Glutamatergic neuron (in vitro differentiated cells): ENCODE measurements at regions not wholly inside any gene's neighbourhood (a gene's known extent, or its start where the extent isn't known, plus 50 kb on each side); places are given as distances from the start of the nearest gene placed in this dataset.
"Not testable (repeated sequence)": the region's sequence is repeated elsewhere in the genome, so short reads cannot be mapped to it uniquely, and the experiment has no call there.

Experiments used
- DNase-seq: peaks from one replicate; pipeline ENCODE4 v3.0.0; 2022
- H3K27ac Mint-ChIP-seq: one replicate; pipeline ENCODE4 v1.8.0; 2020; ENCODE audit warnings: mild to moderate bottlenecking, mixed read lengths, inconsistent platforms; ENCODE audit not compliant: unreplicated experiment
- H3K27me3 Mint-ChIP-seq: one replicate; pipeline ENCODE4 v1.8.0; 2020; ENCODE audit warnings: mild to moderate bottlenecking, moderate library complexity, mixed read lengths, inconsistent platforms; ENCODE audit not compliant: unreplicated experiment
- H3K36me3 Mint-ChIP-seq: one replicate; pipeline ENCODE4 v1.8.0; 2020; ENCODE audit warnings: mild to moderate bottlenecking, mixed read lengths, inconsistent platforms; ENCODE audit not compliant: unreplicated experiment
- H3K4me1 Mint-ChIP-seq: one replicate; pipeline ENCODE4 v1.8.0; 2020; ENCODE audit warnings: mild to moderate bottlenecking, low read depth, mixed read lengths, inconsistent platforms; ENCODE audit not compliant: unreplicated experiment
- H3K4me3 Mint-ChIP-seq: one replicate; pipeline ENCODE4 v1.8.0; 2020; ENCODE audit warnings: mild to moderate bottlenecking, mixed read lengths, inconsistent platforms; ENCODE audit not compliant: unreplicated experiment
- H3K9me3 Mint-ChIP-seq: one replicate; pipeline ENCODE4 v1.8.0; 2020; ENCODE audit warnings: mild to moderate bottlenecking, moderate library complexity, mixed read lengths, inconsistent platforms; ENCODE audit not compliant: unreplicated experiment
- TF ChIP-seq, protein P1 (sequence below): fragments of 200-600 bp; sonication (generic); IDR thresholded peaks from one replicate; pipeline ENCODE4 v1.5.0; 2021; ENCODE audit not compliant: partially characterized antibody, unreplicated experiment

GRCh38 chr6:48505621-48506020 is 394.6 kb upstream of the PTCHD4 start:
- no peak overlapping the region for H3K4me3 Mint-ChIP-seq
- H3K27ac Mint-ChIP-seq = no peak overlapping the region
- no peak for DNase-seq
- no peaks in the 10 kb centered on the region for H3K9me3 Mint-ChIP-seq
- TF ChIP-seq, protein P1, sequence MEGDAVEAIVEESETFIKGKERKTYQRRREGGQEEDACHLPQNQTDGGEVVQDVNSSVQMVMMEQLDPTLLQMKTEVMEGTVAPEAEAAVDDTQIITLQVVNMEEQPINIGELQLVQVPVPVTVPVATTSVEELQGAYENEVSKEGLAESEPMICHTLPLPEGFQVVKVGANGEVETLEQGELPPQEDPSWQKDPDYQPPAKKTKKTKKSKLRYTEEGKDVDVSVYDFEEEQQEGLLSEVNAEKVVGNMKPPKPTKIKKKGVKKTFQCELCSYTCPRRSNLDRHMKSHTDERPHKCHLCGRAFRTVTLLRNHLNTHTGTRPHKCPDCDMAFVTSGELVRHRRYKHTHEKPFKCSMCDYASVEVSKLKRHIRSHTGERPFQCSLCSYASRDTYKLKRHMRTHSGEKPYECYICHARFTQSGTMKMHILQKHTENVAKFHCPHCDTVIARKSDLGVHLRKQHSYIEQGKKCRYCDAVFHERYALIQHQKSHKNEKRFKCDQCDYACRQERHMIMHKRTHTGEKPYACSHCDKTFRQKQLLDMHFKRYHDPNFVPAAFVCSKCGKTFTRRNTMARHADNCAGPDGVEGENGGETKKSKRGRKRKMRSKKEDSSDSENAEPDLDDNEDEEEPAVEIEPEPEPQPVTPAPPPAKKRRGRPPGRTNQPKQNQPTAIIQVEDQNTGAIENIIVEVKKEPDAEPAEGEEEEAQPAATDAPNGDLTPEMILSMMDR = no peak
- H3K36me3 Mint-ChIP-seq = no peaks in the 10 kb centered on the region
- no peaks in the 10 kb centered on the region for H3K4me1 Mint-ChIP-seq
- H3K27me3 Mint-ChIP-seq = no peaks in the 10 kb centered on the region

DNA sequence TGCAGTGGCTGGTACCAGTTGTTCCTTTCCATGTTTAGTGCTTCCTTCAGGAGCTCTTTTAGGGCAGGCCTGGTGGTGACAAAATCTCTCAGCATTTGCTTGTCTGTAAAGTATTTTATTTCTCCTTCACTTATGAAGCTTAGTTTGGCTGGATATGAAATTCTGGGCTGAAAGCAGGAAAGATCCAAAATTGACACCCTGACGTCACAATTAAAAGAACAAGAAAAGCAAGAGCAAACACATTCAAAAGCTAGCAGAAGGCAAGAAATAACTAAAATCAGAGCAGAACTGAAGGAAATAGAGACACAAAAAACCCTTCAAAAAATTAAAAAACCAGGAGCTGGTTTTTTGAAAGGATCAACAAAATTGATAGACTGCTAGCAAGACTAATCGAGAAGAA is 382.4 kb upstream of the PTCHD4 start:
- not testable (repeated sequence) for H3K36me3 Mint-ChIP-seq, DNase-seq, H3K27ac Mint-ChIP-seq, H3K4me3 Mint-ChIP-seq, H3K9me3 Mint-ChIP-seq, H3K4me1 Mint-ChIP-seq, H3K27me3 Mint-ChIP-seq

GRCh38 chr6:48490658-48491057 is 379.7 kb upstream of the PTCHD4 start:
- Mint-ChIP-seq H3K9me3 (no peaks in the 10 kb centered on the region), H3K4me3 (no peak overlapping the region), H3K27ac (no peak overlapping the region), H3K36me3 (no peaks in the 10 kb centered on the region), H3K27me3 (no peaks in the 10 kb centered on the region), H3K4me1 (no peaks in the 10 kb centered on the region)
- TF ChIP-seq, protein P1 = no peak
- DNase-seq = no peak

DNA sequence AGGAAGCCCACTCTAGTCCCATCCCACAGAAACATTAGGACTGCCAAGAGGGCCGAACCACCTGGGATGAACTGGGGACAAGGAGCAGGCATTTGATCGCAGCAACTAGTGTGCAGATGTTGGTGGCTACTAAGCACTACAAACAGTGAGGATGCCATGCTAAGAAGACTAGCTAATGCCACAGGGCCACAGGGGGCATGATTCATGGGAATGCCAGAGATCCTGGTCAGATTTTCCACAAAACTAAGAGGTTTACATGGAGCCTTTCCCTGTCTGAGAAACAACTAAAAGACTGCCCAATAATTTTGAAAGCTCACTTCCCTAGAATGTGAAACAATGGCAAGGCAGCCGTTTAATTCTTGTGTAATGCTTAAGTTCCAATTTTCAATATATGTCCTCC is 375.9 kb upstream of the PTCHD4 start:
- Mint-ChIP-seq H3K4me1 (no peaks in the 10 kb centered on the region), H3K4me3 (no peak overlapping the region), H3K9me3 (no peaks in the 10 kb centered on the region), H3K27ac (no peak overlapping the region), H3K36me3 (no peaks in the 10 kb centered on the region), H3K27me3 (no peaks in the 10 kb centered on the region)
- no peak for DNase-seq
- TF ChIP-seq, protein P1 = no peak

DNA sequence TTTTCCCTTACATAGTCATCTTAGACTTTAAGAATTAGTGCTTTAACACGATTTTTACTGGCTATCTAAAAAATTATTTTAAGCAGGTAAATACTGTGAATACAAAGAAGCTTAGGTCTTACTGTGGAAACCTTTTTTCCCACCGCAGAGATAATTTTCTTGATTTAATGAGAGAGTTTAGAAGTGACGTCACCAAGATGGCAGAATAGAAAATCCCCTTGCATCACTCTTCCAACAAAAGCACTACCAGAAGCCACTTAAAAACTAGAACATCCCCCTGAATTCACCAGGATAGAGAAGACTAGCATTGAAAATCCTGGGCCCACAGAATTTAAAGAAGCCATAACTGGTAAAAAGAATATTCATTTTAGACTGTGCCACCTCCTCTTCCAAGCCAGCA is 375.4 kb upstream of the PTCHD4 start:
- H3K4me1 Mint-ChIP-seq = no peaks in the 10 kb centered on the region
- H3K4me3 Mint-ChIP-seq = no peak overlapping the region
- no peak overlapping the region for H3K27ac Mint-ChIP-seq
- TF ChIP-seq, protein P1 = no peak
- no peak for DNase-seq
- H3K9me3 Mint-ChIP-seq = no peaks in the 10 kb centered on the region
- no peaks in the 10 kb centered on the region for H3K36me3 Mint-ChIP-seq
- no peaks in the 10 kb centered on the region for H3K27me3 Mint-ChIP-seq

DNA sequence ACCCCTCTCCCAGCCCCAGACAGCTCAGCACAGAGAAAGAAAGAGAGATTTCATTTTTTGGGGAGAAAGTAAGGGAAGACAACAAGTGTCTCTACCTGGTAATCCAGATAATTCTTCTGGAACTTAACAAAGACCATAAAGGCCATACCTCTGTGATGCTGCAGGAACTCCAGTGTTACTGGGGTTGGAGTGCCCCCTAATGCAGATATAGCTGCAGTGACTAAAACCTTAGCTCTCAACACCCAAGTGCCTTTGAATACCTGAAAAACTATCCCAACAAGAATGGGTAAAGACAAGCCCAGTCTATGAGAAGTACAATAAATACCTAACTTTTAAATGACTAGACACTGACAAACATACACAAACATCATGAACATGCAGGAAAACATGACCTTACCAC is 365.3 kb upstream of the PTCHD4 start:
- Mint-ChIP-seq H3K27ac (no peak overlapping the region), H3K4me1 (no peaks in the 10 kb centered on the region), H3K4me3 (no peak overlapping the region), H3K27me3 (no peaks in the 10 kb centered on the region), H3K9me3 (peaks cover 1% of the 10 kb centered on the region), H3K36me3 (no peaks in the 10 kb centered on the region)
- no peak for DNase-seq
- TF ChIP-seq, protein P1 = no peak
